Vagina (tissue), 2 donors: ENCODE measurements at regions not wholly inside any gene's neighbourhood (a gene's known extent, or its start where the extent isn't known, plus 50 kb on each side); places are given as distances from the start of the nearest gene placed in this dataset.

Experiments
- CTCF ChIP-seq, 3 experiments: fragments of 450-650 bp in 2 of 3; fragments of 200-600 bp in 1 of 3; sonication (generic) in 1 of 3; IDR thresholded peaks; one replicate each; pipeline ENCODE4 v1.5.1; 2017 to 2019; ENCODE audit warnings: antibody characterized with exemption in 3 of 3, mild to moderate bottlenecking in 2 of 3, moderate library complexity in 2 of 3
- POLR2AphosphoS5 ChIP-seq, 2 donors: sonication (generic); formaldehyde crosslinking; IDR thresholded peaks; one replicate each; pipeline ENCODE4 v1.9.0; 2017; ENCODE audit warnings: antibody characterized with exemption in 2 of 2, mild to moderate bottlenecking in 2 of 2, low read depth in 1 of 2; ENCODE audit not compliant: insufficient read depth in 1 of 2

- TF ChIP-seq CTCF (IDR thresholded peaks at IDR 0.05) (no peak), POLR2AphosphoS5 (IDR thresholded peaks at IDR 0.05; ENCODE audit: insufficient read depth in 1 of 2, low read depth in 1 of 2) (no peak)
Observed at GRCh38 chr2:147779440-147779839, 65.4 kb upstream of the ACVR2A start.
